Smooth muscle cell (in vitro differentiated cells): ENCODE measurements at regions not wholly inside any gene's neighbourhood (a gene's known extent, or its start where the extent isn't known, plus 50 kb on each side); places are given as distances from the start of the nearest gene placed in this dataset.

Experiments used
- DNase-seq: peaks from one replicate; lab custom pipeline; 2025; ENCODE audit not compliant: unreplicated experiment; lab: John Stamatoyannopoulos, UW
- H2AFZ ChIP-seq: fragments of 200-600 bp; sonication (generic); 2 replicates; pipeline ENCODE4 v1.6.0; 2016; ENCODE audit warnings: antibody characterized with exemption, low read depth, mild to moderate bottlenecking
- H3F3A ChIP-seq: fragments of 200-600 bp; sonication (generic); 2 replicates; pipeline ENCODE4 v1.6.0; 2017; ENCODE audit warnings: antibody characterized with exemption, low read depth
- H3K27ac ChIP-seq: fragments of 200-600 bp; sonication (generic); 2 replicates; pipeline ENCODE4 v1.5.1; 2016; ENCODE audit warnings: low read depth, mild to moderate bottlenecking
- H3K27me3 ChIP-seq: fragments of 200-600 bp; sonication (generic); 2 replicates; pipeline ENCODE4 v1.6.1; 2016; ENCODE audit warnings: low read depth, mild to moderate bottlenecking
- H3K36me3 ChIP-seq: fragments of 200-600 bp; sonication (generic); 2 replicates; pipeline ENCODE4 v1.5.1; 2016; ENCODE audit warnings: low read depth
- H3K4me1 ChIP-seq: fragments of 200-600 bp; sonication (generic); 2 replicates; pipeline ENCODE4 v1.5.1; 2016; ENCODE audit warnings: low read depth
- H3K4me2 ChIP-seq: fragments of 200-600 bp; sonication (generic); 2 replicates; pipeline ENCODE4 v1.6.0; 2016; ENCODE audit warnings: mild to moderate bottlenecking
- H3K4me3 ChIP-seq: fragments of 200-600 bp; sonication (generic); 2 replicates; pipeline ENCODE4 v1.5.1; 2016; ENCODE audit warnings: mild to moderate bottlenecking
- H3K79me2 ChIP-seq: fragments of 200-600 bp; sonication (generic); 2 replicates; pipeline ENCODE4 v1.6.0; 2016; ENCODE audit warnings: low read depth, mild to moderate bottlenecking
- H3K9ac ChIP-seq: fragments of 200-600 bp; sonication (generic); 2 replicates; pipeline ENCODE4 v1.6.0; 2016; ENCODE audit warnings: low read depth
- H3K9me3 ChIP-seq: fragments of 200-600 bp; sonication (generic); replicated peaks from 2 replicates; pipeline ENCODE4 v1.5.1; 2016; ENCODE audit warnings: low read depth
- H4K20me1 ChIP-seq: fragments of 200-600 bp; sonication (generic); 2 replicates; pipeline ENCODE4 v1.6.0; 2016; ENCODE audit warnings: low read depth
- WGBS: methylation state at CpG from one replicate; pipeline ENCODE4 v1.1.7; 2016; ENCODE audit warnings: low lambda C conversion rate; 5-methylcytosine and 5-hydroxymethylcytosine counted together
- TF ChIP-seq, protein P1 (sequence below): fragments of 200-600 bp; sonication (generic); IDR thresholded peaks from 2 replicates; pipeline ENCODE4 v1.5.1; 2017; ENCODE audit warnings: borderline replicate concordance, mild to moderate bottlenecking, antibody characterized with exemption; ENCODE audit not compliant: insufficient read depth, poor library complexity, severe bottlenecking

- Histone ChIP-seq H3K4me2 (no peak overlapping the region), H4K20me1 (no peaks in the 10 kb centered on the region), H3K36me3 (no peaks in the 10 kb centered on the region), H3K9me3 (no peaks in the 10 kb centered on the region), H3K4me3 (no peak overlapping the region), H3K4me1 (no peaks in the 10 kb centered on the region), H3K27me3 (no peaks in the 10 kb centered on the region), H3K27ac (no peak overlapping the region), H3K9ac (no peak overlapping the region), H3F3A (no peaks in the 10 kb centered on the region), H3K79me2 (no peaks in the 10 kb centered on the region), H2AFZ (no peak overlapping the region)
- no peak for DNase-seq
- WGBS, result 91% methylated on average over 7 of the region's 7 CpGs
- TF ChIP-seq, protein P1, sequence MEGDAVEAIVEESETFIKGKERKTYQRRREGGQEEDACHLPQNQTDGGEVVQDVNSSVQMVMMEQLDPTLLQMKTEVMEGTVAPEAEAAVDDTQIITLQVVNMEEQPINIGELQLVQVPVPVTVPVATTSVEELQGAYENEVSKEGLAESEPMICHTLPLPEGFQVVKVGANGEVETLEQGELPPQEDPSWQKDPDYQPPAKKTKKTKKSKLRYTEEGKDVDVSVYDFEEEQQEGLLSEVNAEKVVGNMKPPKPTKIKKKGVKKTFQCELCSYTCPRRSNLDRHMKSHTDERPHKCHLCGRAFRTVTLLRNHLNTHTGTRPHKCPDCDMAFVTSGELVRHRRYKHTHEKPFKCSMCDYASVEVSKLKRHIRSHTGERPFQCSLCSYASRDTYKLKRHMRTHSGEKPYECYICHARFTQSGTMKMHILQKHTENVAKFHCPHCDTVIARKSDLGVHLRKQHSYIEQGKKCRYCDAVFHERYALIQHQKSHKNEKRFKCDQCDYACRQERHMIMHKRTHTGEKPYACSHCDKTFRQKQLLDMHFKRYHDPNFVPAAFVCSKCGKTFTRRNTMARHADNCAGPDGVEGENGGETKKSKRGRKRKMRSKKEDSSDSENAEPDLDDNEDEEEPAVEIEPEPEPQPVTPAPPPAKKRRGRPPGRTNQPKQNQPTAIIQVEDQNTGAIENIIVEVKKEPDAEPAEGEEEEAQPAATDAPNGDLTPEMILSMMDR, result no peak
Observed at GRCh38 chr14:101026341-101026740, 122.8 kb upstream of the RTL1 start.

DNA sequence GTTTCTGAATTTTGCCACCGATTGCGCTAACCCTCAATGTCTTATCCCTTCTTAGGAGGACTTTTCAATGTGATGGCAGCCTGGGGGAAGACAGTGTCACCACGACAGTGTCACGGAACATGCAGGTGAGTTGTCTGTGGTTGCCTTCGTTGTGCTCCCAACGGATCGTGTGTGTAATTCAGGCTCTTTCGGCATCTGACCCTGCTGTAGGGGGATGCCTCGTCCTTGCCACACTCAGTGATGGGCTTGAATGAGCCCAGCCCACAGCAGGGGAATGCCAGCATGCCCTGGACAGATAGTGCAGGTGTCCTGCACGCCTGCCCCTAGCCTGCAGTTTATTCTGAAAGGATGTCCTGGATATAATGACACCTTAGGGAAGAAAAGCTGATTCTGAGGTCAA lies 123.8 kb upstream of the RTL1 start:
- Histone ChIP-seq H3K36me3 (no peaks in the 10 kb centered on the region), H3K27ac (no peak overlapping the region), H3K4me1 (no peaks in the 10 kb centered on the region), H3K79me2 (no peaks in the 10 kb centered on the region), H3K4me2 (no peak overlapping the region), H3K4me3 (no peak overlapping the region), H3K27me3 (no peaks in the 10 kb centered on the region), H4K20me1 (no peaks in the 10 kb centered on the region), H3F3A (no peaks in the 10 kb centered on the region), H3K9me3 (no peaks in the 10 kb centered on the region), H3K9ac (no peak overlapping the region), H2AFZ (no peak overlapping the region)
- DNase-seq, result no peak
- 92% methylated on average over 10 of the region's 10 CpGs for WGBS
- TF ChIP-seq, protein P1, result no peak

GRCh38 chr14:101027966-101028365 lies 124.4 kb upstream of the RTL1 start:
- Histone ChIP-seq H3K4me2 (no peak overlapping the region), H3K36me3 (no peaks in the 10 kb centered on the region), H4K20me1 (no peaks in the 10 kb centered on the region), H3K79me2 (no peaks in the 10 kb centered on the region), H3F3A (no peaks in the 10 kb centered on the region), H3K4me1 (no peaks in the 10 kb centered on the region), H3K27me3 (no peaks in the 10 kb centered on the region), H3K27ac (no peak overlapping the region), H3K9ac (no peak overlapping the region), H3K4me3 (no peak overlapping the region), H2AFZ (no peak overlapping the region), H3K9me3 (no peaks in the 10 kb centered on the region)
- WGBS, result 95% methylated on average over 5 of the region's 5 CpGs
- DNase-seq, result no peak
- TF ChIP-seq, protein P1, result no peak

DNA sequence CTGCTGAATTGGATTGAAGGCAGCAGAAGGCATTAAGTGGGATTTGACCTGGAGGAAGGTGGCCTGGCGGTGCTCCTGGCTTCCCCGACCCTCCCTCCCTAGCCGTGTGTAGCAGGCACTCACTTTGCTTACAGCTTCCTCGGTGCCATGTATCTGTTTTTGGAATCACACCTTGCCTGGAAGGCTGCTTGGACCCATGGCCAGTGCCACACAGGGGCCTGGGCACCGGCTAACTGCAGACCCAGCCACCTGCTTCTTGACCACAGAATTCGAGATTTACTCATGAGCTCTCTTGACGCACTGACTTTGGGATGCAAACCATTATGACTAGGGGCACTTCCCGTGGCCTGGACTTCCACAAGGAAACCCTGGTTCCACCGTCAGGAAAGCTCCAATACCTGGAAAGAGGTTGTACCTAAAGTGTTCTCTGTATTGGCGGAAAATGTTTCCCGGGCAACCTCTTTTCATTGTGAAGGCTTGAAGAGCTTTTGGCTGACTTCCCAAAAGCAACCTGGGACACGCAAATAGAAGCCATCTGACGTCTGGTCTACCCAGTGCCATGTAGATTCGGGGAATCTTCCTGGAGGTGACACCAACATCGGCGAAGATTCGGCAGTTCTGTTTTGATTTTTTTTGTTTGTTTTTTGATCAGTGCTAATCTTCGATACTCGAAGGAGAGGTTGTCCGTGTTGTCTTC lies 125.6 kb upstream of the RTL1 start:
- no peak for DNase-seq
- H3F3A ChIP-seq, result no peaks in the 10 kb centered on the region
- TF ChIP-seq, protein P1, result no peak
- H3K4me2 ChIP-seq, result no peak overlapping the region
- H2AFZ ChIP-seq, result no peak overlapping the region
- H3K79me2 ChIP-seq, result no peaks in the 10 kb centered on the region
- no peaks in the 10 kb centered on the region for H3K36me3 ChIP-seq
- no peaks in the 10 kb centered on the region for H3K9me3 ChIP-seq
- H3K4me3 ChIP-seq, result no peak overlapping the region
- H3K27ac ChIP-seq, result no peak overlapping the region
- no peaks in the 10 kb centered on the region for H4K20me1 ChIP-seq
- no peaks in the 10 kb centered on the region for H3K4me1 ChIP-seq
- no peaks in the 10 kb centered on the region for H3K27me3 ChIP-seq
- H3K9ac ChIP-seq, result no peak overlapping the region
- WGBS, result 96% methylated on average over 20 of the region's 20 CpGs
